ENCODE measurements at regions not wholly inside any gene's neighbourhood (a gene's known extent, or its start where the extent isn't known, plus 50 kb on each side); places are given as distances from the start of the nearest gene placed in this dataset.
A peak's percentile ranks its signal among the peaks of the same experiment; 100 is the strongest.

DNA sequence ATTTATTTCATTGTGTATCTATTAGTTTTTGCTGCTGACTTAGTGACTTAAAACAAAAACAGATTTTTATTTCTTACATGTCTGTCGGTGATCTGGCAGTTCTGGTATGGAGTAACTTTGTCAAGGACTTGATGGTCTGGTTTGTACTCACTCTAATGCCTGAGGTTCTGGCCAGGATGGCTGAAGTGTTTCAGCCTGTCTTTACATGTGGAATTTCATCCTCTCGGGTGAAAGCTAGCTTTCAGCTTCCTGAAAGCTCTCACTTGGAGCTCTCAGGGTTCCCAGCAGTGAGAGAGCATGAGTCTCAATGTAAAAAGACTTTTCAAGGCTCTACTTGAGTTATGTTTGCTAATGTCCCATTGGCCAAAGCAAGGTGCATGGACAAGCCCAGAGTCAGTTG is 216.4 kb downstream of the NR4A2 start:
- TF ChIP-seq POLR2A (IDR thresholded peaks at IDR 0.05) = no peak
- TF ChIP-seq, protein P1, sequence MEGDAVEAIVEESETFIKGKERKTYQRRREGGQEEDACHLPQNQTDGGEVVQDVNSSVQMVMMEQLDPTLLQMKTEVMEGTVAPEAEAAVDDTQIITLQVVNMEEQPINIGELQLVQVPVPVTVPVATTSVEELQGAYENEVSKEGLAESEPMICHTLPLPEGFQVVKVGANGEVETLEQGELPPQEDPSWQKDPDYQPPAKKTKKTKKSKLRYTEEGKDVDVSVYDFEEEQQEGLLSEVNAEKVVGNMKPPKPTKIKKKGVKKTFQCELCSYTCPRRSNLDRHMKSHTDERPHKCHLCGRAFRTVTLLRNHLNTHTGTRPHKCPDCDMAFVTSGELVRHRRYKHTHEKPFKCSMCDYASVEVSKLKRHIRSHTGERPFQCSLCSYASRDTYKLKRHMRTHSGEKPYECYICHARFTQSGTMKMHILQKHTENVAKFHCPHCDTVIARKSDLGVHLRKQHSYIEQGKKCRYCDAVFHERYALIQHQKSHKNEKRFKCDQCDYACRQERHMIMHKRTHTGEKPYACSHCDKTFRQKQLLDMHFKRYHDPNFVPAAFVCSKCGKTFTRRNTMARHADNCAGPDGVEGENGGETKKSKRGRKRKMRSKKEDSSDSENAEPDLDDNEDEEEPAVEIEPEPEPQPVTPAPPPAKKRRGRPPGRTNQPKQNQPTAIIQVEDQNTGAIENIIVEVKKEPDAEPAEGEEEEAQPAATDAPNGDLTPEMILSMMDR (IDR thresholded peaks at IDR 0.05) = no peak
- H3K27me3 ChIP-seq = no peaks in the 10 kb centered on the region
- H3K9me3 ChIP-seq = no peaks in the 10 kb centered on the region
- H3K36me3 ChIP-seq = no peaks in the 10 kb centered on the region
- no peak overlapping the region for H3K4me3 ChIP-seq
- H3K27ac ChIP-seq = no peak overlapping the region
- no peaks in the 10 kb centered on the region for H3K4me1 ChIP-seq
- no peak for DNase-seq

DNA sequence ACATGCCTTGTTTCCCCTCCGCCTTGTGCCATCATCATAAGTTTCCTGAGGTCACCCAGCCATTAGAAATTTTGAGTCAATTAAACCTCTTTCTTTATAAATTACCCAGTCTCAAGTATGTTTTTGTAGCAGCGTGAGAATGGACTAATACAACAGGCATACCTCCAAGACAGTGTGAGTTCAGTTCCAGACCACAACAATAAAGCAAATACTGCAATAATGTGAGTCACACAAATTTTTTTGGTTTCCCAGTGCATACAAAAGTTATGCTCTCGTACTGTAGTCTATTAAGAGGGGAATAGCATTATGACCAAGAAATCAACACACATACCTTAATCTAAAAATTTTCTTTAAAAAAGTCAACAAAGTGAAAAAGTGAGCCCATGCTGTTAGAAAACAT is 217.2 kb downstream of the NR4A2 start:
- no peak for DNase-seq
- Histone ChIP-seq H3K27me3 (no peaks in the 10 kb centered on the region), H3K4me3 (no peak overlapping the region), H3K27ac (no peak overlapping the region), H3K9me3 (no peaks in the 10 kb centered on the region), H3K36me3 (no peaks in the 10 kb centered on the region), H3K4me1 (no peaks in the 10 kb centered on the region)
- TF ChIP-seq POLR2A (IDR thresholded peaks at IDR 0.05) = no peak
- TF ChIP-seq, protein P1 (IDR thresholded peaks at IDR 0.05) = no peak

DNA sequence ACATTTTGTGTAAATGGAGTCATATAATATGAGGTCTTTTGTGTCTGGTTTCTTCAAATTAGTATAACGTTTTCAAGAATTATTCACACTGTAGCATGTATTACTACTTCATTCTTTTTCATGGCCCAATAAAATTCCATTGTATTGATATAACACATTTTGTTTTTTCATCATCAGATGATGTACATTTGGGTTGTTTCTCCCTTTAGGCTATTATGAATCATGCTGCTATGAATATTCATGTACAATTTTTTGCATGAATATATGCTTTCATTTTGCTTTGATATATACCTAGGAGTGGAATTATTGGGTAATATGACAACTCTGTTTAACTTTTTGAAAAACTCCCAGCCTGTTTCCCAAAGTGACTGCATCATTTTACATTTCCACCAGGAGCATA is 220.2 kb downstream of the NR4A2 start:
- Histone ChIP-seq H3K27ac (no peak overlapping the region), H3K4me1 (no peaks in the 10 kb centered on the region), H3K36me3 (no peaks in the 10 kb centered on the region), H3K27me3 (no peaks in the 10 kb centered on the region), H3K9me3 (no peaks in the 10 kb centered on the region), H3K4me3 (no peak overlapping the region)
- TF ChIP-seq, protein P1 (IDR thresholded peaks at IDR 0.05) = no peak
- TF ChIP-seq POLR2A (IDR thresholded peaks at IDR 0.05) = no peak
- DNase-seq = no peak

DNA sequence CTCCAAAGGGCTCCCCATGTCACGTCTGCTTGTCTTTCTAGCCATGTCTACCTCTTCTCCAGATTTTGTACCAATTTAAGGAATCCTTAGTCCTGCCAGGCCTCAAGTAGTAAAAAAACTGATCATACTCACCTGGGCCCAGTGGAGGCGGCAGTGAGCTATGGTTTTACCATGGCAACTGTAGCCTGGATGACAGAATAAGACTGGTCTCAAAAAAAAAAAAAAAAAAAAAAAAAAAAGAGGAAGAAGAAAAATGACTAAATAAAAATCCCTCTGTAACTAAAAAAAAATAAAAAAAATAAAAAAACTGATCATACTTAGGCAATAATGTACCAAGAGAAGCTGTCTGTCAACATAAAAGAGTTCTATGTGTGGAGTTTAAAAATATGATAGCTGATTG is 221.6 kb downstream of the NR4A2 start:
- peak in 2 of 3 donors; percentile 47 to 50 for DNase-seq
- H3K9me3 ChIP-seq = no peaks in the 10 kb centered on the region
- H3K27ac ChIP-seq = no peak overlapping the region
- H3K4me1 ChIP-seq = no peaks in the 10 kb centered on the region
- TF ChIP-seq POLR2A (IDR thresholded peaks at IDR 0.05) = no peak
- TF ChIP-seq, protein P1 (IDR thresholded peaks at IDR 0.05) = peak in 3 of 6 experiments; percentile 21 to 38 (median 28)
- H3K4me3 ChIP-seq = no peak overlapping the region
- no peaks in the 10 kb centered on the region for H3K27me3 ChIP-seq
- no peaks in the 10 kb centered on the region for H3K36me3 ChIP-seq

DNA sequence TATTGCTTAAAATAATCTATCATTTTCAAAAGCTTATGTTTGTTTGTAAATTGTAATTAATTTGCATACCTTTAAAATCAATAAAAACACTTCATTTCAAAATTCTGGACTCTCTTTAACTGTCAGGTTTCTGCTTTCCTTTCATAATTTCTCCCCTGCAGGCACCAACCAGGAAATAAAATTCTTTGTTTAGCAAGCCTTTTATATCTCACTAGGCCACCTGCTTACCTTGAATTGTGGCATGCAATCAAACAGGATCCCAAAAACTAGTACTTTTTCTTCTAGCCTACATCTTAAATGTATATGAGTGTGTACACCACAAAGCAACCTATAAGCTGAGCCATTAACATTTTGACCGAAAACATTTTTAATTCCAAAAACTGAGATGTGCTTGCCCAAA is 233.1 kb downstream of the NR4A2 start:
- Histone ChIP-seq H3K4me3 (no peak overlapping the region), H3K27me3 (no peaks in the 10 kb centered on the region), H3K9me3 (no peaks in the 10 kb centered on the region), H3K4me1 (no peaks in the 10 kb centered on the region), H3K36me3 (no peaks in the 10 kb centered on the region), H3K27ac (no peak overlapping the region)
- TF ChIP-seq POLR2A (IDR thresholded peaks at IDR 0.05) = no peak
- TF ChIP-seq, protein P1 (IDR thresholded peaks at IDR 0.05) = no peak
- no peak for DNase-seq

- H3K27ac ChIP-seq = no peak overlapping the region
- TF ChIP-seq POLR2A (IDR thresholded peaks at IDR 0.05) = no peak
- TF ChIP-seq, protein P1 (IDR thresholded peaks at IDR 0.05) = no peak
- no peaks in the 10 kb centered on the region for H3K36me3 ChIP-seq
- DNase-seq = no peak
- H3K9me3 ChIP-seq = no peaks in the 10 kb centered on the region
- H3K27me3 ChIP-seq = no peaks in the 10 kb centered on the region
- H3K4me3 ChIP-seq = no peak overlapping the region
- no peaks in the 10 kb centered on the region for H3K4me1 ChIP-seq
Measured at GRCh38 chr2:156098506-156098905, 234.0 kb downstream of the NR4A2 start.

Measured in Peyer's patch (tissue), 4 donors.